H1 (cell line): ENCODE measurements at regions not wholly inside any gene's neighbourhood (a gene's known extent, or its start where the extent isn't known, plus 50 kb on each side); places are given as distances from the start of the nearest gene placed in this dataset.

ENCODE experiments used
- CEBPB ChIP-seq: IDR thresholded peaks from 2 replicates; pipeline ENCODE4 v1.6.1; 2012; ENCODE audit warnings: low read depth, low read length
- CTBP2 ChIP-seq: IDR thresholded peaks from 2 replicates; pipeline ENCODE4 v1.7.0; 2011; ENCODE audit warnings: borderline replicate concordance, mild to moderate bottlenecking, moderate library complexity, mixed read lengths, low read length; ENCODE audit not compliant: insufficient read depth, insufficient read length
- EGR1 ChIP-seq: IDR thresholded peaks from 2 replicates; pipeline ENCODE4 v1.6.1; 2011; ENCODE audit warnings: low read depth, low read length, borderline replicate concordance
- FOSL1 ChIP-seq: IDR thresholded peaks from 2 replicates; pipeline ENCODE4 v1.6.1; 2011; ENCODE audit warnings: mild to moderate bottlenecking, low read depth, low read length, moderate library complexity; ENCODE audit not compliant: insufficient read depth
- GTF2F1 ChIP-seq: IDR thresholded peaks from 2 replicates; pipeline ENCODE4 v1.6.1; 2012; ENCODE audit warnings: low read depth, low read length, improper control_type of control experiment, borderline replicate concordance
- KDM4A ChIP-seq: IDR thresholded peaks from one replicate; pipeline ENCODE4 v1.7.1; 2012; ENCODE audit warnings: low read depth, mild to moderate bottlenecking, moderate library complexity, low read length, inconsistent platforms; ENCODE audit not compliant: severe bottlenecking
- RNF2 ChIP-seq: fragments of 200-900, 300-1000 bp; sonication (generic); IDR thresholded peaks from 2 replicates; pipeline ENCODE4 v1.7.1; 2016; ENCODE audit warnings: borderline replicate concordance, low read depth, mild to moderate bottlenecking, antibody characterized with exemption, low read length; ENCODE audit not compliant: poor library complexity, severe bottlenecking; ENCODE audit errors: missing control alignments
- SIX5 ChIP-seq: IDR thresholded peaks from 2 replicates; pipeline ENCODE4 v1.6.1; 2011; ENCODE audit warnings: mild to moderate bottlenecking, low read depth, low read length
- ZNF274 ChIP-seq: IDR thresholded peaks from 2 replicates; pipeline ENCODE4 v1.7.0; 2012; ENCODE audit warnings: low read length, borderline replicate concordance; ENCODE audit errors: extremely low read depth
- TF ChIP-seq, protein P1 (sequence below): fragments of 300-600 bp; sonication (generic); IDR thresholded peaks from 2 replicates; pipeline ENCODE4 v1.7.1; 2012; ENCODE audit warnings: low read length, moderate library complexity, mild to moderate bottlenecking, inconsistent platforms; ENCODE audit not compliant: insufficient replicate concordance

DNA sequence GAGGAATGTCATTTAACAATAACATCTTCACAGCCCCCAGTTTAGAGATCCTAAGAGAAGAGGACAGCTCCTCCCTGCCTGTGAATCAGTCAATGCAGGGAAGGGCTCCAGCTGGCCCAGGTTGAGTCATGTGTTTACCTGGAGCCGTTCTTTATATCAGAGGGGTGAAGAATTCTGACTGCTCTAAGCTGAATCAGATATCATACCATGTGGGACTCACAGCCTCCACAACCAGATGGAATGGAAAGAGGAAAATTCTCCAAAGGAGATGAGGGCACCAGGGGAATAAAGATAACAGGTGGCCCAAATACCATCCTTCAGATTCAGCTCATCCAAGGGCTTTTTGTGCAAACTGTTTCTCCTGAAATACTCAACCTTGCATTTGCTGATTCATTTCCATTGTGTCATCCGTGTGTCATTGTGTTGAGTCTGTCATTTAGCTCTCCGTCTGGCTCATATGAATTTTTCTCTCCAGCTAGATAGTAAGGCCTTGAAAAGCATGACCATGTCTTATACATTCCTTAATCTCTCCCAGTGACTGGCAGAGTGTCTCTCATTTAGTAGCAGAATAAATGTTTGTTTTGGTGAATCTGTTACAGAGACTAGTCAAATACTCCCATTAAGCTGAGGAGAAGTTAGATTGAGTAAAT lies 217.9 kb downstream of the RFC3 start (continued):
- TF ChIP-seq, protein P1, sequence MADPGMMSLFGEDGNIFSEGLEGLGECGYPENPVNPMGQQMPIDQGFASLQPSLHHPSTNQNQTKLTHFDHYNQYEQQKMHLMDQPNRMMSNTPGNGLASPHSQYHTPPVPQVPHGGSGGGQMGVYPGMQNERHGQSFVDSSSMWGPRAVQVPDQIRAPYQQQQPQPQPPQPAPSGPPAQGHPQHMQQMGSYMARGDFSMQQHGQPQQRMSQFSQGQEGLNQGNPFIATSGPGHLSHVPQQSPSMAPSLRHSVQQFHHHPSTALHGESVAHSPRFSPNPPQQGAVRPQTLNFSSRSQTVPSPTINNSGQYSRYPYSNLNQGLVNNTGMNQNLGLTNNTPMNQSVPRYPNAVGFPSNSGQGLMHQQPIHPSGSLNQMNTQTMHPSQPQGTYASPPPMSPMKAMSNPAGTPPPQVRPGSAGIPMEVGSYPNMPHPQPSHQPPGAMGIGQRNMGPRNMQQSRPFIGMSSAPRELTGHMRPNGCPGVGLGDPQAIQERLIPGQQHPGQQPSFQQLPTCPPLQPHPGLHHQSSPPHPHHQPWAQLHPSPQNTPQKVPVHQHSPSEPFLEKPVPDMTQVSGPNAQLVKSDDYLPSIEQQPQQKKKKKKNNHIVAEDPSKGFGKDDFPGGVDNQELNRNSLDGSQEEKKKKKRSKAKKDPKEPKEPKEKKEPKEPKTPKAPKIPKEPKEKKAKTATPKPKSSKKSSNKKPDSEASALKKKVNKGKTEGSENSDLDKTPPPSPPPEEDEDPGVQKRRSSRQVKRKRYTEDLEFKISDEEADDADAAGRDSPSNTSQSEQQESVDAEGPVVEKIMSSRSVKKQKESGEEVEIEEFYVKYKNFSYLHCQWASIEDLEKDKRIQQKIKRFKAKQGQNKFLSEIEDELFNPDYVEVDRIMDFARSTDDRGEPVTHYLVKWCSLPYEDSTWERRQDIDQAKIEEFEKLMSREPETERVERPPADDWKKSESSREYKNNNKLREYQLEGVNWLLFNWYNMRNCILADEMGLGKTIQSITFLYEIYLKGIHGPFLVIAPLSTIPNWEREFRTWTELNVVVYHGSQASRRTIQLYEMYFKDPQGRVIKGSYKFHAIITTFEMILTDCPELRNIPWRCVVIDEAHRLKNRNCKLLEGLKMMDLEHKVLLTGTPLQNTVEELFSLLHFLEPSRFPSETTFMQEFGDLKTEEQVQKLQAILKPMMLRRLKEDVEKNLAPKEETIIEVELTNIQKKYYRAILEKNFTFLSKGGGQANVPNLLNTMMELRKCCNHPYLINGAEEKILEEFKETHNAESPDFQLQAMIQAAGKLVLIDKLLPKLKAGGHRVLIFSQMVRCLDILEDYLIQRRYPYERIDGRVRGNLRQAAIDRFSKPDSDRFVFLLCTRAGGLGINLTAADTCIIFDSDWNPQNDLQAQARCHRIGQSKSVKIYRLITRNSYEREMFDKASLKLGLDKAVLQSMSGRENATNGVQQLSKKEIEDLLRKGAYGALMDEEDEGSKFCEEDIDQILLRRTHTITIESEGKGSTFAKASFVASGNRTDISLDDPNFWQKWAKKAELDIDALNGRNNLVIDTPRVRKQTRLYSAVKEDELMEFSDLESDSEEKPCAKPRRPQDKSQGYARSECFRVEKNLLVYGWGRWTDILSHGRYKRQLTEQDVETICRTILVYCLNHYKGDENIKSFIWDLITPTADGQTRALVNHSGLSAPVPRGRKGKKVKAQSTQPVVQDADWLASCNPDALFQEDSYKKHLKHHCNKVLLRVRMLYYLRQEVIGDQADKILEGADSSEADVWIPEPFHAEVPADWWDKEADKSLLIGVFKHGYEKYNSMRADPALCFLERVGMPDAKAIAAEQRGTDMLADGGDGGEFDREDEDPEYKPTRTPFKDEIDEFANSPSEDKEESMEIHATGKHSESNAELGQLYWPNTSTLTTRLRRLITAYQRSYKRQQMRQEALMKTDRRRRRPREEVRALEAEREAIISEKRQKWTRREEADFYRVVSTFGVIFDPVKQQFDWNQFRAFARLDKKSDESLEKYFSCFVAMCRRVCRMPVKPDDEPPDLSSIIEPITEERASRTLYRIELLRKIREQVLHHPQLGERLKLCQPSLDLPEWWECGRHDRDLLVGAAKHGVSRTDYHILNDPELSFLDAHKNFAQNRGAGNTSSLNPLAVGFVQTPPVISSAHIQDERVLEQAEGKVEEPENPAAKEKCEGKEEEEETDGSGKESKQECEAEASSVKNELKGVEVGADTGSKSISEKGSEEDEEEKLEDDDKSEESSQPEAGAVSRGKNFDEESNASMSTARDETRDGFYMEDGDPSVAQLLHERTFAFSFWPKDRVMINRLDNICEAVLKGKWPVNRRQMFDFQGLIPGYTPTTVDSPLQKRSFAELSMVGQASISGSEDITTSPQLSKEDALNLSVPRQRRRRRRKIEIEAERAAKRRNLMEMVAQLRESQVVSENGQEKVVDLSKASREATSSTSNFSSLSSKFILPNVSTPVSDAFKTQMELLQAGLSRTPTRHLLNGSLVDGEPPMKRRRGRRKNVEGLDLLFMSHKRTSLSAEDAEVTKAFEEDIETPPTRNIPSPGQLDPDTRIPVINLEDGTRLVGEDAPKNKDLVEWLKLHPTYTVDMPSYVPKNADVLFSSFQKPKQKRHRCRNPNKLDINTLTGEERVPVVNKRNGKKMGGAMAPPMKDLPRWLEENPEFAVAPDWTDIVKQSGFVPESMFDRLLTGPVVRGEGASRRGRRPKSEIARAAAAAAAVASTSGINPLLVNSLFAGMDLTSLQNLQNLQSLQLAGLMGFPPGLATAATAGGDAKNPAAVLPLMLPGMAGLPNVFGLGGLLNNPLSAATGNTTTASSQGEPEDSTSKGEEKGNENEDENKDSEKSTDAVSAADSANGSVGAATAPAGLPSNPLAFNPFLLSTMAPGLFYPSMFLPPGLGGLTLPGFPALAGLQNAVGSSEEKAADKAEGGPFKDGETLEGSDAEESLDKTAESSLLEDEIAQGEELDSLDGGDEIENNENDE = no peak
- TF ChIP-seq RNF2 = no peak
- TF ChIP-seq KDM4A = no peak
- TF ChIP-seq FOSL1 = no peak
- TF ChIP-seq GTF2F1 = no peak
- no peak for TF ChIP-seq SIX5
- no peak for TF ChIP-seq CTBP2
- TF ChIP-seq EGR1 = no peak
- no peak for TF ChIP-seq ZNF274
- no peak for TF ChIP-seq CEBPB
- TF ChIP-seq, all 59 proteins: peak for 0
